MM.1S (cell line): ENCODE measurements at regions not wholly inside any gene's neighbourhood (a gene's known extent, or its start where the extent isn't known, plus 50 kb on each side); places are given as distances from the start of the nearest gene placed in this dataset.
"Not testable (repeated sequence)": the region's sequence is repeated elsewhere in the genome, so short reads cannot be mapped to it uniquely, and the experiment has no call there.

Experiments
- DNase-seq: peaks from one replicate; pipeline ENCODE4 v3.0.0-alpha.2; 2015
- H2AFZ ChIP-seq: fragments of 300-600 bp; sonication (generic); 2 replicates; pipeline ENCODE4 v1.6.0; 2016; ENCODE audit warnings: antibody characterized with exemption, low read length
- H3F3A ChIP-seq: fragments of 300-600 bp; sonication (generic); 2 replicates; pipeline ENCODE4 v1.6.1; 2016; ENCODE audit warnings: mild to moderate bottlenecking, antibody characterized with exemption, low read length, moderate library complexity, mixed read lengths; ENCODE audit not compliant: insufficient read depth
- H3K27ac ChIP-seq: fragments of 300-600 bp; sonication (generic); 2 replicates; pipeline ENCODE4 v1.5.1; 2016; ENCODE audit warnings: mild to moderate bottlenecking, low read length
- H3K27me3 ChIP-seq: fragments of 300-600 bp; sonication (generic); replicated peaks from 2 replicates; pipeline ENCODE4 v1.6.0; 2016; ENCODE audit warnings: low read length; ENCODE audit not compliant: insufficient read depth
- H3K36me3 ChIP-seq: fragments of 300-600 bp; sonication (generic); replicated peaks from 2 replicates; pipeline ENCODE4 v1.6.1; 2016; ENCODE audit warnings: mild to moderate bottlenecking, low read length, mixed read lengths; ENCODE audit not compliant: insufficient read depth
- H3K4me1 ChIP-seq: fragments of 300-600 bp; sonication (generic); 2 replicates; pipeline ENCODE4 v1.6.1; 2016; ENCODE audit warnings: low read length, mixed read lengths
- H3K4me2 ChIP-seq: fragments of 300-600 bp; sonication (generic); 2 replicates; pipeline ENCODE4 v1.6.0; 2016; ENCODE audit warnings: low read depth, low read length
- H3K4me3 ChIP-seq: fragments of 300-600 bp; sonication (generic); 2 replicates; pipeline ENCODE4 v1.5.1; 2016; ENCODE audit warnings: low read length, mixed read lengths
- H3K79me2 ChIP-seq: fragments of 300-600 bp; sonication (generic); 2 replicates; pipeline ENCODE4 v1.6.1; 2016; ENCODE audit warnings: mixed run types, low read length, mixed read lengths
- H3K9ac ChIP-seq: fragments of 300-600 bp; sonication (generic); 2 replicates; pipeline ENCODE4 v1.6.1; 2016; ENCODE audit warnings: low read length, mixed read lengths
- H3K9me2 ChIP-seq: fragments of 300-600 bp; sonication (generic); replicated peaks from 2 replicates; pipeline ENCODE4 v1.6.1; 2016; ENCODE audit warnings: mild to moderate bottlenecking, low read length, mixed read lengths; ENCODE audit not compliant: insufficient read depth
- H3K9me3 ChIP-seq: fragments of 300-600 bp; sonication (generic); replicated peaks from 2 replicates; pipeline ENCODE4 v1.6.1; 2016; ENCODE audit warnings: mild to moderate bottlenecking, low read length, mixed read lengths; ENCODE audit not compliant: insufficient read depth
- H4K20me1 ChIP-seq: fragments of 300-600 bp; sonication (generic); 2 replicates; pipeline ENCODE4 v1.6.1; 2016; ENCODE audit warnings: mild to moderate bottlenecking, low read length, moderate library complexity, mixed read lengths; ENCODE audit not compliant: insufficient read depth
- CTCF ChIP-seq: fragments of 300-600 bp; sonication (generic); IDR thresholded peaks from 2 replicates; pipeline ENCODE4 v1.5.1; 2016; ENCODE audit warnings: antibody characterized with exemption, low read length, mixed read lengths
- EZH2 ChIP-seq: fragments of 300-600 bp; sonication (generic); optimal IDR thresholded peaks from 2 replicates; pipeline ENCODE3; 2017; ENCODE audit warnings: low read depth, mild to moderate bottlenecking, antibody characterized with exemption, low read length, mixed read lengths
- EZH2phosphoT487 ChIP-seq: fragments of 300-600 bp; sonication (generic); IDR thresholded peaks from 2 replicates; pipeline ENCODE4 v1.6.1; 2018; ENCODE audit warnings: antibody characterized with exemption, low read length

- Histone ChIP-seq H3K27ac (peak overlapping the region; percentile 80), H3K9ac (peak overlapping the region; percentile 17; the same call in 1 of the 2 replicates), H3F3A (peaks cover 22% of the 10 kb centered on the region), H3K27me3 (no peaks in the 10 kb centered on the region), H3K4me2 (peak overlapping the region; percentile 74), H3K36me3 (no peaks in the 10 kb centered on the region), H4K20me1 (no peaks in the 10 kb centered on the region), H2AFZ (peak overlapping the region; percentile 16), H3K9me2 (no peaks in the 10 kb centered on the region), H3K4me3 (peak overlapping the region; percentile 40), H3K79me2 (no peaks in the 10 kb centered on the region), H3K9me3 (no peaks in the 10 kb centered on the region), H3K4me1 (peaks cover 30% of the 10 kb centered on the region)
- DNase-seq: peak; percentile 92
- TF ChIP-seq CTCF: no peak
- TF ChIP-seq EZH2: no peak
- no peak for TF ChIP-seq EZH2phosphoT487
These were observed 258.5 kb downstream of the PDCD6IP start for GRCh38 chr3:34056951-34057390.

- H4K20me1 ChIP-seq, H3K9me3 ChIP-seq, H3K4me2 ChIP-seq, H2AFZ ChIP-seq, H3K9ac ChIP-seq, DNase-seq, H3K27ac ChIP-seq, H3K9me2 ChIP-seq, H3K27me3 ChIP-seq, H3K79me2 ChIP-seq, H3K4me3 ChIP-seq, H3K36me3 ChIP-seq: not testable (repeated sequence)
- Histone ChIP-seq H3K4me1 (peaks cover 22% of the 10 kb centered on the region), H3F3A (peaks cover 17% of the 10 kb centered on the region)
These were observed 262.6 kb downstream of the PDCD6IP start for GRCh38 chr3:34060995-34061394.

- Histone ChIP-seq H3K9me2 (no peaks in the 10 kb centered on the region), H3K36me3 (no peaks in the 10 kb centered on the region), H3K27ac (no peak overlapping the region), H3K4me2 (no peak overlapping the region), H3K27me3 (no peaks in the 10 kb centered on the region), H2AFZ (no peak overlapping the region), H3F3A (no peaks in the 10 kb centered on the region), H3K4me3 (no peak overlapping the region), H3K4me1 (no peaks in the 10 kb centered on the region), H3K79me2 (no peaks in the 10 kb centered on the region), H4K20me1 (no peaks in the 10 kb centered on the region), H3K9me3 (no peaks in the 10 kb centered on the region), H3K9ac (no peak overlapping the region)
- TF ChIP-seq CTCF: no peak
- DNase-seq: no peak
These were observed 267.5 kb downstream of the PDCD6IP start for GRCh38 chr3:34065901-34066300.

- Histone ChIP-seq H3F3A (no peaks in the 10 kb centered on the region), H3K9me3 (no peaks in the 10 kb centered on the region), H3K4me3 (no peak overlapping the region), H3K4me1 (no peaks in the 10 kb centered on the region), H2AFZ (no peak overlapping the region), H3K79me2 (no peaks in the 10 kb centered on the region), H3K27me3 (no peaks in the 10 kb centered on the region), H3K4me2 (no peak overlapping the region), H3K36me3 (no peaks in the 10 kb centered on the region), H3K27ac (no peak overlapping the region), H3K9me2 (no peaks in the 10 kb centered on the region), H3K9ac (no peak overlapping the region), H4K20me1 (no peaks in the 10 kb centered on the region)
- TF ChIP-seq CTCF (no peak), EZH2 (no peak), EZH2phosphoT487 (no peak)
- no peak for DNase-seq
These were observed 267.9 kb downstream of the PDCD6IP start for GRCh38 chr3:34066328-34066727.
